Smooth muscle cell (in vitro differentiated cells): ENCODE measurements at regions not wholly inside any gene's neighbourhood (a gene's known extent, or its start where the extent isn't known, plus 50 kb on each side); places are given as distances from the start of the nearest gene placed in this dataset.

Experiments used
- DNase-seq: peaks from one replicate; lab custom pipeline; 2025; ENCODE audit not compliant: unreplicated experiment; lab: John Stamatoyannopoulos, UW
- H2AFZ ChIP-seq: fragments of 200-600 bp; sonication (generic); 2 replicates; pipeline ENCODE4 v1.6.0; 2016; ENCODE audit warnings: antibody characterized with exemption, low read depth, mild to moderate bottlenecking
- H3F3A ChIP-seq: fragments of 200-600 bp; sonication (generic); 2 replicates; pipeline ENCODE4 v1.6.0; 2017; ENCODE audit warnings: antibody characterized with exemption, low read depth
- H3K27ac ChIP-seq: fragments of 200-600 bp; sonication (generic); 2 replicates; pipeline ENCODE4 v1.5.1; 2016; ENCODE audit warnings: low read depth, mild to moderate bottlenecking
- H3K27me3 ChIP-seq: fragments of 200-600 bp; sonication (generic); 2 replicates; pipeline ENCODE4 v1.6.1; 2016; ENCODE audit warnings: low read depth, mild to moderate bottlenecking
- H3K36me3 ChIP-seq: fragments of 200-600 bp; sonication (generic); 2 replicates; pipeline ENCODE4 v1.5.1; 2016; ENCODE audit warnings: low read depth
- H3K4me1 ChIP-seq: fragments of 200-600 bp; sonication (generic); 2 replicates; pipeline ENCODE4 v1.5.1; 2016; ENCODE audit warnings: low read depth
- H3K4me2 ChIP-seq: fragments of 200-600 bp; sonication (generic); 2 replicates; pipeline ENCODE4 v1.6.0; 2016; ENCODE audit warnings: mild to moderate bottlenecking
- H3K4me3 ChIP-seq: fragments of 200-600 bp; sonication (generic); 2 replicates; pipeline ENCODE4 v1.5.1; 2016; ENCODE audit warnings: mild to moderate bottlenecking
- H3K79me2 ChIP-seq: fragments of 200-600 bp; sonication (generic); 2 replicates; pipeline ENCODE4 v1.6.0; 2016; ENCODE audit warnings: low read depth, mild to moderate bottlenecking
- H3K9ac ChIP-seq: fragments of 200-600 bp; sonication (generic); 2 replicates; pipeline ENCODE4 v1.6.0; 2016; ENCODE audit warnings: low read depth
- H3K9me3 ChIP-seq: fragments of 200-600 bp; sonication (generic); replicated peaks from 2 replicates; pipeline ENCODE4 v1.5.1; 2016; ENCODE audit warnings: low read depth
- H4K20me1 ChIP-seq: fragments of 200-600 bp; sonication (generic); 2 replicates; pipeline ENCODE4 v1.6.0; 2016; ENCODE audit warnings: low read depth
- CTCF ChIP-seq: fragments of 200-600 bp; sonication (generic); IDR thresholded peaks from 2 replicates; pipeline ENCODE4 v1.5.1; 2017; ENCODE audit warnings: borderline replicate concordance, mild to moderate bottlenecking, antibody characterized with exemption; ENCODE audit not compliant: insufficient read depth, poor library complexity, severe bottlenecking
- WGBS: methylation state at CpG from one replicate; pipeline ENCODE4 v1.1.7; 2016; ENCODE audit warnings: low lambda C conversion rate; 5-methylcytosine and 5-hydroxymethylcytosine counted together

- DNase-seq, result no peak
- Histone ChIP-seq H3K27me3 (no peaks in the 10 kb centered on the region), H3K9ac (no peak overlapping the region), H3F3A (no peaks in the 10 kb centered on the region), H2AFZ (no peak overlapping the region), H3K27ac (no peak overlapping the region), H3K9me3 (no peaks in the 10 kb centered on the region), H3K4me2 (no peak overlapping the region), H3K36me3 (no peaks in the 10 kb centered on the region), H3K4me1 (no peaks in the 10 kb centered on the region), H3K4me3 (no peak overlapping the region), H4K20me1 (no peaks in the 10 kb centered on the region), H3K79me2 (no peaks in the 10 kb centered on the region)
- 87% methylated on average over 5 of the region's 5 CpGs for WGBS
- no peak for TF ChIP-seq CTCF
Observed at GRCh38 chr3:188964957-188965356, 206.8 kb upstream of the TPRG1 start.

GRCh38 chr3:188972310-188972709 is 199.5 kb upstream of the TPRG1 start:
- Histone ChIP-seq H3K27ac (no peak overlapping the region), H3K36me3 (no peaks in the 10 kb centered on the region), H3K27me3 (no peaks in the 10 kb centered on the region), H3K4me3 (no peak overlapping the region), H3K4me1 (no peaks in the 10 kb centered on the region), H3F3A (no peaks in the 10 kb centered on the region), H3K9me3 (no peaks in the 10 kb centered on the region), H4K20me1 (no peaks in the 10 kb centered on the region), H2AFZ (no peak overlapping the region), H3K9ac (no peak overlapping the region), H3K79me2 (no peaks in the 10 kb centered on the region), H3K4me2 (no peak overlapping the region)
- 94% methylated on average over 4 of the region's 4 CpGs for WGBS
- no peak for DNase-seq
- no peak for TF ChIP-seq CTCF

- no peak overlapping the region for H3K4me2 ChIP-seq
- H3K4me1 ChIP-seq, result no peaks in the 10 kb centered on the region
- H3K27me3 ChIP-seq, result no peaks in the 10 kb centered on the region
- no peaks in the 10 kb centered on the region for H3K79me2 ChIP-seq
- no peak overlapping the region for H3K4me3 ChIP-seq
- H2AFZ ChIP-seq, result no peak overlapping the region
- no peak overlapping the region for H3K9ac ChIP-seq
- peak overlapping the region; percentile 22 for H3K27ac ChIP-seq
- no peaks in the 10 kb centered on the region for H4K20me1 ChIP-seq
- no peaks in the 10 kb centered on the region for H3K36me3 ChIP-seq
- WGBS, result 81% methylated on average over 10 of the region's 10 CpGs
- TF ChIP-seq CTCF, result no peak
- DNase-seq, result no peak
- no peaks in the 10 kb centered on the region for H3F3A ChIP-seq
- no peaks in the 10 kb centered on the region for H3K9me3 ChIP-seq
Observed at GRCh38 chr3:188974856-188975599, 196.7 kb upstream of the TPRG1 start.
